ENCODE measurements at regions not wholly inside any gene's neighbourhood (a gene's known extent, or its start where the extent isn't known, plus 50 kb on each side); places are given as distances from the start of the nearest gene placed in this dataset.

DNA sequence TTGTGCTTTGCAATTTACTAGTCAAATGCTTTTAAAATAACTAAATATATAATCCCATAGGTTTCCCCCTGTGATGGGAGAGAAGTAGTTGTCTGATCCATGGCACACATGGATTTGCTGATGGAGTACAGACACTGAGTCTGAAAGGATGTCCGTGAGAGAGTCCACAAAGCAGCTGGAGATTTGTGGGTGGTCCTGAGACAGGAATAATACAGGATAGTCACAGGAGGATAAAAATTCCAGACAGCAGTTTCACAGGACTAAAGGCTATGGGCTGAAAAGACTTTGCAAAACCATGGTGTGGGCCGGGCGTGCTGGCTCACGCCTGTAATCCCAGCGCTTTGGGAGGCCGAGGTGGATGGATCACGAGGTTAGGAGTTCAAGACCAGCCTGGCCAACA is 58.7 kb upstream of the ZFR start:
- DNase-seq (ENCODE audit: low spot score): no peak

DNA sequence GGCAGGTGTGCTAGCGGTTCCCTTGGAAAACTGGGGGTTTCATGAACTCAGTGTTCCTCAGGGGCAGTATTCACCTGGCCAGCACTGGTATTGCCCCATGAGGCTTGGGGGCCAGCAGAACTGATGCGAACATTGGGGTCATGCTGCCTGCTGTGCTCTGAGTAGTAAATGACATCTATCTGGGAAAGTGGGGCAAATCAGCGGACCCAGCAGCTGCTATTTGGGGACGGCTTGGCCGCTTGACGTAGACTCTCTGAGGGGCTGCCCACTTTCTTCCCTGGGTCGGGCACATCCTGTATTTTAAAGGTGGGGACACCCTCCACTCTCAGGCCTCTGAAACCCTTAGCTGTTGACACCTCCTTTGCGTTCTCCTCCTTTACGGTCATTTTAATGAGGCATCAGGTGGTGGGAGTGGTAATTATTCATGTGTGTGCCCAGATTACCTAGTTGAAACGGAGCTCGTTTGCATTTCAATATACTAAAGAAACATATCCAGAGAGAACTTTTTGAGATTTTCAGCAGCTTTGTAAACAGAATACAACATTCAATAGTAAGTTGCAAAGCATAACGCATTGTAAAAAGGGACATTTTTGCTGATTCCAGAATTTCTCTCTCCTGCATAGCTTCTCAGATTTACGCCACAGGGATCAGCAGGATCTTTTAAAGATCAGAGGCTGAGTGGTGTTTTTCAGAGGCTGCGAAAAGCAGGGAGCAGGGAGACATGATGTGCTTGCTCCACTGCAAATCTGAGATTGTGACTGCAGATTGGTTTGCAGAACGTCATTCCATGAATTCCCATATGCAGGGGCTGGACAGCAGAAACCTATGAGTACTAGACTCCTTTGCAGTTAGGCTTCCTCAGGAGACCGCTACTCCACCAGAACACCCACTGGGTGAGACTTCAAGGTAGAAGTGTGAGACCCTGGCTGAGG is 56.8 kb upstream of the ZFR start:
- DNase-seq (ENCODE audit: low spot score): no peak

- DNase-seq (ENCODE audit: low spot score): no peak
These were observed 55.6 kb upstream of the ZFR start for GRCh38 chr5:32500181-32500580.

DNA sequence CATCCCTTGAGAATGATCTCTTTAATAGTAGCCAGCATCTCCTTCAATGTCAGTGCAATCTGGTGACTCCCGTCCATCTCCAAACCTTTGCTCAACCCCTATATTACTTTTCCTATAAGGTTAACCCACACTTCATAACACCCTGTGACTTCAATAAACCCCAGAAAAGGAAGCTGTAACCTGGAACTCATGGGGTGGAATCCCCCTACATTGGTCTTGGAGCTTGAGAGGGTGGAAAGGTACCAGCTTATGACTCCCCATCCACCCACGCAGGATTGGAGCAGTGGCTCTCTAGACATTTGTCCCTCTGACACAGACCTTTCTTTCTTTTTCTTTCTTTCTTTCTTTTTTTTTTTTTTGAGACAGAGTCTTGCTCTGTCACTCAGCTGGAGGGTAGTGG is 54.7 kb upstream of the ZFR start:
- no peak for DNase-seq (ENCODE audit: low spot score)

DNA sequence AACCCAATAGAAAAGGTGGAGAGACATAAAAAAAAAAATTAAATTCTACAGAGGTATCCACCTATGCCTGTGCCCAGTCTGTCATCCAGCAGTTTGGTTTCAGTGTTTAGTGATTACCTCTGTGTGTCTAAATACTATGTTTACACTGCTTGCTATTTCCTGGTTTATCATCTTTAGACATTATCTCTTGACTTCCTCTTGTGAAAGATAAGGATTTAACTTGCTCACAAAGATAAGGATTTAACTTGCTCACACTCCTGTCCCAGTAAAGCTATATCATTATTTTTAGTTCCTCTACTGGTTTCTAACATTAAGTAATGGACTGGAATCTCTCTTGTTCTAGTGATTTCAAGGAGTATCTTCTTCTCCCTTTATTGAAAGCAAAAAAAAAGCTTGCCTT is 53.9 kb upstream of the ZFR start:
- DNase-seq (ENCODE audit: low spot score): no peak

DNA sequence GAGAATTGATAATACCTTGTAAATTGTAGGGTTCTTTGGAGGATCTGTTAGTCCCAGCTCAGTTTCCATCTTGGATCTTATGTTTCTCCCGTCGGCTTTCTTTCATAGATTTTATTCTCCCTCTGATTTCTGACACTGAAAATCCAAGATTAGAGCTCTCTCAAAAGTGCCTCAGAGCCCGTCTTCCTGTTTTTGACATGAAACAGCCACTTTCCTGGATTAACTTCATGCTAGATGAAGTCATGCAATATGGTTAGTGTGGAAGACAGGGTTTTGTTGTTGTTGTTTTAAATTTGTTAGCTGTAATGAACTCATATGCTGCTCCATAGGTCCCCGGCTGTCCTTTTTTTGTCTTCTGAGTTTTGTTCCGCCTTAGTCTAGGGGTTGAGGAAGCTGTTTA is 51.6 kb upstream of the ZFR start:
- DNase-seq (ENCODE audit: low spot score): no peak

GRCh38 chr5:32494827-32495226 is 50.3 kb upstream of the ZFR start:
- no peak for DNase-seq (ENCODE audit: low spot score)

Data from RKO (cell line).